Activated CD8-positive, alpha-beta memory T cell treated with anti-CD3 and anti-CD28 coated beads for 1 hour (primary cell): ENCODE measurements at regions not wholly inside any gene's neighbourhood (a gene's known extent, or its start where the extent isn't known, plus 50 kb on each side); places are given as distances from the start of the nearest gene placed in this dataset.
"Not testable (repeated sequence)": the region's sequence is repeated elsewhere in the genome, so short reads cannot be mapped to it uniquely, and the experiment has no call there.

Experiments used
- DNase-seq, 2 donors: peaks; one replicate each; pipeline ENCODE4 v3.0.0-alpha.2; 2020; ENCODE audit warnings: low read depth in 1 of 2; ENCODE audit errors: extremely low read depth in 1 of 2

GRCh38 chr10:130696870-130697269 lies 560.7 kb downstream of the GLRX3 start:
- no peak for DNase-seq

GRCh38 chr10:130707389-130707979 lies 571.3 kb downstream of the GLRX3 start:
- no peak for DNase-seq

GRCh38 chr10:130708465-130709070 lies 572.4 kb downstream of the GLRX3 start:
- DNase-seq: no peak

- no peak for DNase-seq
Observed at GRCh38 chr10:130709415-130709814, 573.2 kb downstream of the GLRX3 start.

- no peak for DNase-seq
Observed at GRCh38 chr10:130711072-130711471, 574.9 kb downstream of the GLRX3 start.

GRCh38 chr10:130713135-130713534 lies 576.9 kb downstream of the GLRX3 start:
- no peak for DNase-seq

- DNase-seq: no peak
Observed at GRCh38 chr10:130713731-130714130, 577.5 kb downstream of the GLRX3 start.

- DNase-seq: no peak
Observed at GRCh38 chr10:130714742-130715467, 578.7 kb downstream of the GLRX3 start.

GRCh38 chr10:130715686-130716670 lies 579.8 kb downstream of the GLRX3 start:
- no peak for DNase-seq

GRCh38 chr10:130717083-130717482 lies 580.9 kb downstream of the GLRX3 start:
- no peak for DNase-seq

GRCh38 chr10:130718744-130719447 lies 582.7 kb downstream of the GLRX3 start:
- DNase-seq: not testable (repeated sequence)

GRCh38 chr10:130719448-130719752 lies 583.2 kb downstream of the GLRX3 start:
- DNase-seq: no peak

- no peak for DNase-seq
Observed at GRCh38 chr10:130720235-130720634, 584.0 kb downstream of the GLRX3 start.

GRCh38 chr10:130721971-130722370 lies 585.8 kb downstream of the GLRX3 start:
- DNase-seq: no peak

- DNase-seq: no peak
Observed at GRCh38 chr10:130723704-130724103, 587.5 kb downstream of the GLRX3 start.

GRCh38 chr10:130725474-130725970 lies 586.0 kb downstream of the TCERG1L start:
- DNase-seq: no peak

- DNase-seq: no peak
Observed at GRCh38 chr10:130726996-130727725, 584.4 kb downstream of the TCERG1L start.

GRCh38 chr10:130727766-130728490 lies 583.6 kb downstream of the TCERG1L start:
- DNase-seq: no peak
